Stimulated activated CD4-positive, alpha-beta T cell treated with anti-CD3 and anti-CD28 coated beads, Interleukin-4, amount 100 ng/mL, for 4 hours (primary cell): ENCODE measurements at regions not wholly inside any gene's neighbourhood (a gene's known extent, or its start where the extent isn't known, plus 50 kb on each side); places are given as distances from the start of the nearest gene placed in this dataset.

Source experiments
- DNase-seq, 2 experiments: peaks; one replicate each; pipeline ENCODE4 v3.0.0-alpha.2; 2020

DNA sequence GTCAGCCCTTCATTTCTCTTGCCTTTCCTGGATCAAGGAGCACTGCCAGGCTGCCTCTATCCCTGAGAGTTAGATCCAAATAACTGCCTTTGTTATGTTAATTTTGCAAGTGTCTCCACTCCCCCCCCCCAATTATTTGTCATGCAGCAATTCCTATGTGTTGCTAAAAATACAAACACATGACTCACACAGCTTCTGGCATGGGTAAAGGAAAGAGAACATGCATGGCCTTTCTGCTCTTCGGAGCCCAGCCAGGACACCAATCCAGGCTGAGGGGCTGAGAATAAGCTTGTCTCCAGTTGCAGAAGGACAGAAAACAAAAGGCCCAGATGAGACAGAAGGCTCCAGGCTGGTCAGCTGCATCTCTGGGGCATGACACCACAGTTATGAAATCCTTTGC is 148.0 kb upstream of the TNRC6C start:
- no peak for DNase-seq

DNA sequence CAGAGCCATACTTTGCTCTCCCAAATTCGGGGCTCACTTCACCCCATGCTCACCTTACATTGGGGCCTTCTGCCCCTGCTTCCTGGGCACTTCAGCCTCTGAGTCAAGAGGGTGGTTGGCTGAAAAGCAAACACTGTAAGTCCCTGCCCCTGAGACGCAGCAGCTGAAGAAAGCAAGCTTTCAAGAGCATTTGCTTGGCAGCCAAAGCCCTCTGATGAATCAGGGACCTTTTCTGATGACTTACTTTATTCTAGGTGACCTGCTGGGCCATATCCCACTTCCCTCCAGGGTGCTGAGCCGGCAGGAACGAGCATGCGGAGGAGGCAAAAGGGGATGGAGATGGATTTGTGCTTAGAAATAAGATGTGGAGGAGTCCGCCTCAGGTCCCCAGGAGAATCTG is 147.0 kb upstream of the TNRC6C start:
- no peak for DNase-seq

- DNase-seq: no peak
These were observed 144.3 kb upstream of the TNRC6C start for GRCh38 chr17:77814091-77814772.

- DNase-seq: no peak
These were observed 143.2 kb upstream of the TNRC6C start for GRCh38 chr17:77815127-77815905.

DNA sequence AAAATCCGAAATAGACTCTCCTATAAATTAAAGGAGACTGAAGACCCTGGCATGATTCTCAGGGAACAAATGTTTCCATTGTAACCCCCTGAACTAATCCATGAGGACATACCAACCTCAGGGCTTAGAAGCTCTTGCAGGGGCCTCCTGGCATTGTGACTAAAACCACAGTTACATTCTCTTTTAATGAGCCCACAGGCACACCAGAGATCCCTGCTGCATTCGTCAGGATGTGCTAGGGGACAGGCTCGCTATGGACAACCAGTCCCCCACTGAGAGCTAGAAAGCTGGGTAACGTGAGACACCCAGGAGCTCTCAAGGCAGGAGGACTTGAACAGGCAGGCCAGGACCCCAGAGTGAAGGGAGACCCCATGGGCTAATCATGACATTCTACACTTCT is 140.6 kb upstream of the TNRC6C start:
- no peak for DNase-seq

DNA sequence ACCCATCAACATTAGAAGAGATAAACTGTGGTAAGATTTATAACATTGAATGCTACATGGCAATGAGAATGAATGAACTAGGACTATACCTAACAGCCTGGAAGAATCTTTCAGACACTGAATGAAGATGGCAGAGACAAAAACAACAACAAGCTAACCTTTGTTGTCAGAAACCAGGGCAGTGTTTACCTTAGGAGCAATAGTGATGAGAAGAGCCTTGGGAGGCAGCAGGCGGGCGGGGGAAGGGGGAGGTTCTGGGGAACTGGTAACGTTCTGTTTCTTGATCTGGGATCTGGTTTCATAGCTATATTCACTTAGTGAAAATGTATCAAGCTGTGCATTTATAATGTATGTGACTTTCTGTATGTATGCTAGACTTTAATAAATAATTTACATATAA is 139.0 kb upstream of the TNRC6C start:
- DNase-seq: no peak

- no peak for DNase-seq
These were observed 137.4 kb upstream of the TNRC6C start for GRCh38 chr17:77821114-77821513.

DNA sequence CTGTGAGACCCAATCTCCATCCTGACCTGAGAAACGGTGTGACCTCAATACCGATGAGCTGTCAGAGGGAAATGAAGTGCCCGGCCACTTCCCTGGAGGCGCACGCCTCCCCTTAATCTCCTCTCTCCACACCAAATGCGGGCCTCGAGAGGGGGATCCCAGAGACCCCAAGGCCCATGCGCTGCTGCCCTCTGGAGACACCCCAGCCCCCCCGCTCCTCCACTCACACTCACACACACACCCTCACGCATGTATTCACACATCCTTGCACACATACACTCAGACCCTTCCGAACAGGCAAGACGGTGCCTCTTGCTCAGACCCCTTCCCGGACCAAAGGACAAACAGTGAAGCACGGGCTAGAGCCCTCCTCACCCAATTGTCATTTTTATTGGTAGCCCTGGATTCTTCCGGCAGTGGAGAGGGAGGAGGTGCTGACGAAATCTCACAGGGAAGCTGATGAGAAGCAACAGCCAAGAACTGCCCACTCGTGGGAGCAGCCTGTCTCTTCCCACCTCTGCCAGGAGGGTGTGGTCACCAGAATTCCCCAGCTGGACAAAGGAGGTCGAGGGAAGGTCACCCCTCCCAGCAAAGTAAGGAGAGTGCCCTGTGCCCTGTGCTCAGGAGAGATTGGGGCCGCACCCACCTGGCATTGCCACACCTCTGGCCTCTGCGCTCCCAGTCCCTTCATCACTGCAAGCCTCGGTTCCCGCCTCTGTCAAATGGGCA is 136.0 kb upstream of the TNRC6C start:
- DNase-seq: no peak

DNA sequence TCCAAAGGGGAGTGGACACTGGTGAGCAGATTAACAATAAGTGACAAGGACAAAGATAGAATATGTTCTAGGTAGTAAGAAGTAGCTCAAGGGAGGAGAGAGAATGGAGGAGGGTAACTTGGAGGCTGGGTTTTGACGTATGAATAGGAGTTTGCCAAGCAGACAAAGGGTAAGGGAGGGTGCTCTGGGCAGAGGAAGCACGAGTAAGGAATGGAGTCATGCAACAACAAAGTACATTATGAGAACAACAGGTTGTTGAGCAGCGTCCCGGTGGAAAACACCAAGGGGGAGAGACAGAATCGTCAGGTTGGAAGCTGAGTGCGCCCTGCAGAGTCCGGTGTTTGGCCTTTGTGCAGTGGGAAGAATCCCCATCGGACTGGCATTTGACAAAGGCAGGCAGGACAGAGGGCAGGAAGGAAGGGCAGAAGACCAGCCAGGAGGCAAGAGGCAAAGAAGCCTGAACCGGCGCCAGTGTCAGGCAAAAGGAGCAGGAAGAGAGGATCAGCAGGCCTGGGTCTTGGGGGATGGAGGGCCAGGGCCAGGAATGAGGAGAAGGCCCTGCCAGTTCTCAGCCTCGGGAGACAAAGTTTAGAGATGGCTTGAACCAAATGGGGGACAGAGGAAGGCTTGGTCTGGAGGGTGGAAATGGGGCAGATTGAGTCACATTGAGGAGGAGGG is 134.3 kb upstream of the TNRC6C start:
- no peak for DNase-seq

DNA sequence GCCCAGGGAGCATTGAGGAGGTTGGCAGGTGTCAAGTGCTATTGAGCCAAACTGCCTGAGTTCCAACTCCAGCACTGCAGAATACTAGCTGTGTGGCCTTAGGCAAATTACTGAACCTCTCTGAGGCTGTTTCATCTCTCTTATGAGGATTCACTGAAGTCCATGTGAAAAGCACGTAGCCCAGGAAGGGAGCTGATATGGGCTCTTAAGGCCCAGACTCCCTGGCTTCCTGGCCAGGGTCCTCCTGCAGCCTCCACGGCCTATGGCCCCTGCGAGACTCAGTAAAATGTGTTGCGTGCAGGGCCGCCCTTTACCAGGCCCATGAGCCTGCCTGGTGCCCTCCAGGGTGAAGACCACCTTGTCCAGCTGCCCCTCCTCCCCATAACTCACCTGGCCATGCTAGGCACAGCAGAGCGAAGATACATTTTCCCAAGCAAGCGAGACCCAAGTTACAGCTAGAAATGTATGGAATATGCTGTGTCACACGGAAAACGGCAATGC is 133.7 kb upstream of the TNRC6C start:
- no peak for DNase-seq

DNA sequence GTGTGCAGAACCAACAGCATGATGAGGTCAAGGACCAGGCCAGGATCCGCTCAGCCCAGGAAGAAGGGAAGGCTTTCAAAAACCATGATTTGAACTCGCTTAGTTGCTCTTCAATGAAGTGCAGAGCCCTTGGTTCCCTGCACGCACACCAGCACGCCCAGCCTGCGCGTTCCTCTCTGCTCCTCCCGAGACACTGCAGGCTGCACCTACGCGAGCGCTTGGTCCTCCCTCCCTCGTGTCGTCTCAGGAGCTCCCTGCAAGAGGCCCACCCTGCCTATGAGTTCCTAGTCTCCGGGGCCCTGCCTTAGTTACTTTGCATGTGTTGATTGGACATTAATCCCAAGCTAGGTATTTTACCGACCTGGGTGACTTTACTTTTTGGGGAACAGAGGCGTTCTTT is 132.9 kb upstream of the TNRC6C start:
- no peak for DNase-seq

DNA sequence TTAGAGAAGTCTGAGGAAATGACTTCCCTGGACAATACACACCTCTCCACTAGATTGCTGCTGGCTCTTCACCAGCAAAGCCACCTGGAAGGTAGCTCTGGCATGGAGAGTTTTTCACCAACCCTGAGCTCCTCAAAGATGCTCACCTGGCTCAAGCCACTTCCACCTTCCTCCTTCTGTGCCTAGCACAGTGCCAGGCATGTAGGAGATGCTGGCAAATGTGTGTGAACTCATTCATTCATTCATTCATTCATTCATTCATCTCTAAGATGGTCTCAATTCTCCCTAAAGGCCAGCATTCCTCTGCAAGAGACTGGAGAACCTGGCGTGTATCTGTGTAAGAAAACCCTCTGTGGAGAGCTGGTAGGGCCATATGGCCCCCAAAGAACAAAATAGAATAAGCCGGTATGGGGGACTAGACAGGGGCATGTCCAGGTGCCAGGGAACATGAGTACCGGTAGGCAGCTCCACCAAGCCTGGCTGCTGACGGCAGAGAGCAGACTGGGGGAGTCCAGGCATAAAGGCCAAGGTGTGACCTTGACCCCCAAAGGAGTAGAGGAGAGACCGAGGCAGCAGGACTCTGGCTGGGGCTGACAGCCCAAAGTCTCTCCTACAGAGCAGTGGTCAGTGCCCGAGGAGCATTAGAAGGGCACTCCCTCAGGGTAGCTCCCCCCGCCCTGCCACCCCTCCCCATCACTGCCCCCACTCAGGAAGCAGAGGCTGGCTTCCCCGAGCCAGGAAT is 132.2 kb upstream of the TNRC6C start:
- no peak for DNase-seq

DNA sequence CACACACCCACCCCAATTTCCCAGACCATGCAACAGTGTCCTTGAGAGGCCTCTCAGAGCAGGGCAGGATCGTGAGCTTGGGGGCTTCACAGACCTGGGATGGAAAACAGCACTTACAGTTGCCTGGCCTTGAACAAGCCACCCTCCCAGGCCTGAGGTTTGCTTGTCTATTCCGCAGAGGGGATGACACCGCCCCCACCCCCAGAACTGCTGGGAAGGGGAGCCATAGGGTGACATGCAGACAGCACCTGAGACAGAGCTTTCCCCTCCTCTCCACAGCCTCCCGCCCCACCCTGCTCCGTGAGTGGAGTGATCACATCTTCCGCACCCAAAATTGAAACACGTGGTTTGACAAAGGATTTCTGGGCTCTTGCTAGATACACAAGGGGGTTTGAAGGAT is 131.5 kb upstream of the TNRC6C start:
- DNase-seq: no peak

DNA sequence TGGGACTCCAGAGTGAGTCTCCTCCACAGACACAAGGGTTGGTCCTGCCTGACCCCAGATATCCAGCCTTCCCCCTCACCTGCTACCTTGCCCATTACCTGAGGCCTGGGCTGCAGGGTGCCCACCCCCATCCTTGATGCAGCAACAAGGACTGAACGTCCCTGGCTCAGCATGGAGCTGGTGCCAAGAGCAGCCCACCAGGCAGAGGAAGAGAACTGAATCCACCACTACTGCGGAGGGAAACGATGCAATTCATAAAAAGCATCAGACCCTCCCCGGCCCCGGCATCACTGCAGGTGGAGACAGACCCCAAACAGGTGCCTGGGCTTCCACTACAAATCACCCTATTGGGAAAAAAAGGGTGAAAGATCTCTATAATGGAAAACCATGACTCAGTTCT is 131.0 kb upstream of the TNRC6C start:
- no peak for DNase-seq

DNA sequence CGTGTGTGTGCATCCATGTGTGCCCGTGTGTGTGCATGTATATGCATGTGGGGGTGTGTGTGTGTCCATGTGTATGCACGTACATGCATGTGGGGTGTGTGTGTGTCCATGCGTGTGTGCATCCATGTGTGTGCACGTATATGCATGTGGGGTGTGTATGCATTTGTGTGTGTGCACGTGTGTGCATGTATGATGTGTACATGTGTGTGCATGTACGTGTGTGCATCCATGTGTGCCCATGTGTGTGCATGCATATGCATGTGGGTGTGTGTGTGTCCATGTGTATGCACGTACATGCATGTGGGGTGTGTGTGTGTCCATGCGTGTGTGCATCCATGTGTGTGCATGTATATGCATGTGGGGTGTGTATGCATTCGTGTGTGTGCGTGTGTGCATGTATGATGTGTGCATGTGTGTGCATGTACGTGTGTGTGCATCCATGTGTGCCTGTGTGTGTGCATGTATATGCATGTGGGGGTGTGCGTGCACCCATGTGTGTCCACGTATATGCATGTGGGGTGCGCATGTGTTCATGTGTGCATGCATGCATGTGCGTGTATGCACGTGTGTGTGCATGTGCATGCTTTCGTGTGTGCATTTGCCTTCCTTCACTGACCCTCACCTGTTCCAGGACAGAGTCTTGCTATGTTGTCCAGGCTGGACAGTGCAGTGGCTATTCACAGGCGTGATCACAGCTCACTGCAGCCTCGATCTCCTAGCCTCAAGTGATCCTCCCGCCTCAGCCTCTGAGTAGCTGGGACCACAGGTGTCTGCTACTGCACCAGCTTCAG is 129.6 kb upstream of the TNRC6C start:
- no peak for DNase-seq

- DNase-seq: no peak
These were observed 128.4 kb upstream of the TNRC6C start for GRCh38 chr17:77829843-77830799.

DNA sequence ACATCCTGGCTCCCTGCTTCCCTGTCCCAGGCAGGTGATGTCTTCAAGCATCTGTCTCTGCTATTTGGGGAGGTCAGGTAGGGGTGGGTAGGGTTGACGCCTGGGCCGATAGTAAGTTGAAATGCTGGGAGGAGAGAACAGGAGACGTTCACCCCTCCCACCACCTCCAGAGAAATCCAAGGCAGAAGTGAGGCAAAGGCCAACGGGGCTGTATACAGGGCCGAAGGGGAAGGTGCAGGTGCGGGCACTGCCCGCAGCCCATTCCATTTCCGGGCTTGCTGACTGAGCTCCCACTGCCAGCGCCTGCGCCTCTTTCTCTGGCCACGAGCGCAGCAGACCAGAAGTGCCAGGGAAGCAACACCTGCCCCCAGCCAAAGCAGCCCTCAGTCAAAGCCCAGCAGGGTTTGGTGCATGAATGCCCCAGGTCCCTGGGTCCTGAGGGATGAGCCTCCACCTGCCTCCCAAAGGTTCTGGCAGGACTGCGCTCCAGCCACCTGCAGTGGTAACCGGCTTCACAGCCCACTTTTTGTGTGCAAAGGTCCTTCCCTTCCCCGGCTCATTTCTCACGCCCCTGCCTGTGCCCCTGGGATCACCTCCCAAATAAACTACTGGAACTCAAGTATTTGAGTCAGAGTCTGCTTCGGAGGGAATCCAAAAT is 127.6 kb upstream of the TNRC6C start:
- no peak for DNase-seq

GRCh38 chr17:77831474-77832179 is 126.9 kb upstream of the TNRC6C start:
- no peak for DNase-seq

- no peak for DNase-seq
These were observed 126.3 kb upstream of the TNRC6C start for GRCh38 chr17:77832180-77832560.
